GM19328 (cell line): ENCODE measurements at regions not wholly inside any gene's neighbourhood (a gene's known extent, or its start where the extent isn't known, plus 50 kb on each side); places are given as distances from the start of the nearest gene placed in this dataset.

ENCODE experiments used
- ATAC-seq: cut with Tn5 transposase; IDR thresholded peaks from one replicate; pipeline ENCODE4 v1.9.1; 2021; ENCODE audit warnings: mild to moderate bottlenecking, moderate library complexity; ENCODE audit not compliant: unreplicated experiment

DNA sequence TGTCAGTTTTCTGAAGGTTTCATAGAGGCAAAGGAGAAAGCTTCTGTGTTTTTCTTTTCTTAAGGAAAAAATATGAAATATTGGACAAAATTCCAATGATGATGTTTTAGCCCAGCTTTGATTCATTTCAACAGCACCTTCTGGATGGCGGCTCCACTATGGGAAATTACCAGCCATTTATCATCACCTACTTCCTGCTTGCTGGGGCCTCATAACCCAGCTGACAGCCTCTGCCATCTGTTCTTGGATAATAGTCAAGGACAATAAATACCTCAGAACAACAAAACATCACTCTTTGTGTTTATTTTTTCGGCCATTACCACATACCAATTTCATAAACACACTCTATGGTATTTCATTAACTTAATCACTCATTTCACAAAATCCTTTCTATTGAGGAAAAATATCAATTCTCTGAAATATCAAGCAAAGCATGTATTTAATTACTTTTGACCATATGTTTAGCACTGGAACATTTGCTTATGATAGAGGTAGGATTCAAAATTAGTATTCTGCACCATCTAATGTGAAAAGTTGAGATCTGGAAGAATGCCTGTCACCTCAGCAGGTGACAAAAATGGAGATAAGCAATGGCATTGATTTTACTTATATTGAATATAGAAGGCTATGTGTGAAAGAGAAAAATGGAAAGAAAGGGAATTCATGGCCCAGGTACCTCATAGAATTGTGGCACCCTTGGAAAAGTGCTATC, 629.7 kb downstream of the LIG4 start:
- ATAC-seq = no peak

DNA sequence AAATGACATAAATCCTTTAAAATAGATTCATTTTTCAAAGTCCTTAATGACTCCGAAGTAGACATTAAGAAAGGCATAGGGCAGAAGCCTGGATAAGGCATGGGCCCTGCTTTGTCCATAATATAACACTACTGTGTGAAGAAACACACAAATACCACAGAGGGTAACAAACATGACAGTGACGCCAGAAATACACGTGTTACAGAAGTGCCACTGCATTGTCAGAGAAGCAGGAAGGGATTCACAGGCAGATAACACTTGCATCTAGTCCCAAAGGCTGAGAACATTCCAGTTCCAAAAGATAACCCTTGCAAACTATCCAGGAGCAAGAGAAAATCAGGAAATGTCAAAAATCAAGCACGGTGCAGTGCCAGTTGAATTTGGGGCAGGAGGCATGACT, 633.2 kb downstream of the LIG4 start:
- no peak for ATAC-seq

DNA sequence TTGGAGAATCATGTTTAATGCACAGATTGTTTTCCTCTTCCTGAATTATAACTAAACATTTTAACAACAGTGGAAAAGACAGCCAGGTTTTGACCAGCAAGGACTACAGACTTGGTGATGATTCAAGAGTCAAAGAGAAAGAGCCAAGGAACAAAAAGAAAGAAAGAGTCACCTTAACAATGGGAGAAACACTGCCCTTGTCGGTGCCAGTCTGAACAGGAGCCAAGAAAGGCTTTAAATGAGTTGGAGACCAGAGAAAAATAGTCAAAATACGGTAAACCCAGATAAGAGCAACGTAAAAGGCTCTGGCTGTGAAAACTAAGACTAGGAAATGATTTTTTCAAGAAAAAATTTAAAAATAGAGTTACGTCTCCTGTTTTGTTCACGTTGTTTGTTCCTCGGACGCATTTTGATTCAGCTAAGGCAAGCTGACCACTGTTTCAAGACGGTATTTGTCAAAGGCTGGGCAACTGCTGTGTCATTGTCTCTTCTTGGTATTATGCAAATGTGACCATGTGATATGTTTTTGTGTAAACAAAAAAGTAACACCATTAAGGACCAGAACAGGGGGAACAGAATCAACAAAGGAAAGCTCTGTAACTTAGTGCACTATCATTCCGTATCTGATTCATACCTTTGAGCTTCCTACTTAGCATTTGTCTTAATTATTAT, 634.5 kb downstream of the LIG4 start:
- no peak for ATAC-seq

DNA sequence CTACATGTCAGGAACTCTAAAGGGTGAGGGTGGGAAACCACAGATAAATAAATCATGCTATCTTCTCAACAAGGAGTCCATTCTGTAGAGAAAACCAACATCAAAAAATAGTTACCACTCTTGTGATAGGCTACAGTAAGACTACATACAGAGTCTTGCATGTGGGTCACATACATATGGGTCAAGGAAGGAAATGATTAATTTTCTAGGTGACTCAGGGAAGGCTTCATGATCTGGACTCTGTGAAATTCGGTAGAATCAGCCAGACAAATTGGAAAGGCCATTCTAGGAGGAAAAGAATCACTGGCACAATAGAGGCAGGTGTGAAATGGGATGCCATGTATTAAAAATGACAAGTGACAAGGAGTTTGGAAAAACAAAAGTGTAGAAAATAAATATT, 638.9 kb downstream of the LIG4 start:
- no peak for ATAC-seq

DNA sequence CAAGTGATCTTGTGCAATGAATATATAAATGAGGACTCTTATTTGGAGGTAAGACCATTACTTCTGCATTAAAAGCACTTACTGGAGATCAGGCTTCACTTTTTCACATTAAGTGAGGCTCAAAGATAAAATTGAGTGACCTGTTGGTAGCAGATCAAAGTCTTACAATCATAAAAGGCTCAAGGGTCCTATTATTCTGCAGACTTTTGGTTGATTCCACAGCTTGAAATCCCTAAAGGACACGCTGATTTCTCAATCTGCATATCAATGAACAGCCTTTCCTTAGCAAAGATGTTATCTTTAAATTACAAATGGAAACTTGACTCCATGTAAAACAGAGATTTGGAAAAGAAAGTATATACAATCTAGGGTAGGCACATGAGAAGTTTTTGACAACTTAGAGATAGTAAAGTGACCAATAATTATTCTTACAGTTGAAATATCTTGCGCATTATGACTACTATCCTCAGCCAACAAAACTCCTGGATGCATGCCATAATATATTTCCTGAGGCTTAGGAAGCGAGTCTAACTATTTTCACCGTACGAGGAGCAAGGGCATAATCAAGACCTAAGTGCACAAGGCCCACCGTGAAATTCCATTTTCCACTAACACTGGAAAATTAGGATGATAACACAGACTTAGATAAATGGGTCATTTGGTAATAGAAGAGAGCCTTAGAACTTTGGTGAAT, 640.7 kb downstream of the LIG4 start:
- ATAC-seq = no peak

DNA sequence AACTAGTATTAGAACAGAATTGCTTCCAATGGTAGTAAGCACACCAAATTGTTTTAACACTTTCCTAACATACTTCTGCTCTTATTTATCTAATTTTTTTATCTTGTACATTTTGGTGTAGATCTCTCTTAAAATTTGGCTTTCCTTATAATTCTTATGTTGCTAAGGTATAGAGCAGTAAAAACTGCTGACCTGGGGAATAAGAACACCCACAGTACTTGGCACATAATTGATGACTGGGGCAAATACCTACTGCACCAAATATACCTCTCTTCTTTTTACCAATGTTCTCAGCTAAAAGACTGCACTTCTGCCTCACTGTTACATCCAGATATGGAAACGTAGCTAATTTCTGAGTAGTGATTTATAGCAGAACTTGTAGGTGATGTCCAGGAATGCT, 642.2 kb downstream of the LIG4 start:
- ATAC-seq = no peak

DNA sequence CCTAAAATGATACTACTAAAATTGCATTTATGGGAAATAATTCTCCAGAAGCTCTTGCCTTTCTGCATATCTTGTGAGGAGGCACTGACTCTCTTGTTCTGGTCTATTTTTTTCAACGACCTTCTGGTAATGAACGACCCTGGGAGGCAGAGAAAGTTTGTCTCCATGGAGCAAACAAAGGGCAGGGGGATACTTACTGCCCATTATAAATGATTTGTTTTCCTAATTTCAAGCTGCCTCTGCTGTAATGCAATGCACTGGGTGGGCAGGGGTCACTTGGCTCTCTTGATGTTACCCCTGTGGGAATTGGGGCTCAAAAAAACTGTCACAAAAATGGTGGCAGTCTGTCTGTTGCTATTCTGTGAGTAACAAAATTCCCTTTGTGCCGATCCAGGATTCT, 643.2 kb downstream of the LIG4 start:
- no peak for ATAC-seq

DNA sequence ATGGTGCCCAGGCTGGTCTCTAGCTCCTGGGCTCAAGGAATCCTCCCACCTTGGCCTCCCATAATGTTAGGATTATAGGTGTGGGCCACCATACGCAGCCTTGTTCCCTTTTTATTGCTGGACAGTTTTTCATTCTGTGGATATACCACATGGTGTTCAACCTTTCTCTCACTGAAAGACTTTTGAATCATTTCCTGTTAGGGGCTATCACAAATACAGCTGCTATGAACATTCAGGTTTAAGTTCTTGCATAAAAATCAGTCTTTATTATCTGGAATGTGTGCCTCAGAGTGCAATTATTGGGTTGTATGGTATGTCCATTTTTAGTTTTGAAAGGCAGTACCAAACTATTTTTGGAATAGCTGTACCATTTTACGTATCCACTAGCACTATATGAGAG, 647.2 kb downstream of the LIG4 start:
- ATAC-seq = no peak

DNA sequence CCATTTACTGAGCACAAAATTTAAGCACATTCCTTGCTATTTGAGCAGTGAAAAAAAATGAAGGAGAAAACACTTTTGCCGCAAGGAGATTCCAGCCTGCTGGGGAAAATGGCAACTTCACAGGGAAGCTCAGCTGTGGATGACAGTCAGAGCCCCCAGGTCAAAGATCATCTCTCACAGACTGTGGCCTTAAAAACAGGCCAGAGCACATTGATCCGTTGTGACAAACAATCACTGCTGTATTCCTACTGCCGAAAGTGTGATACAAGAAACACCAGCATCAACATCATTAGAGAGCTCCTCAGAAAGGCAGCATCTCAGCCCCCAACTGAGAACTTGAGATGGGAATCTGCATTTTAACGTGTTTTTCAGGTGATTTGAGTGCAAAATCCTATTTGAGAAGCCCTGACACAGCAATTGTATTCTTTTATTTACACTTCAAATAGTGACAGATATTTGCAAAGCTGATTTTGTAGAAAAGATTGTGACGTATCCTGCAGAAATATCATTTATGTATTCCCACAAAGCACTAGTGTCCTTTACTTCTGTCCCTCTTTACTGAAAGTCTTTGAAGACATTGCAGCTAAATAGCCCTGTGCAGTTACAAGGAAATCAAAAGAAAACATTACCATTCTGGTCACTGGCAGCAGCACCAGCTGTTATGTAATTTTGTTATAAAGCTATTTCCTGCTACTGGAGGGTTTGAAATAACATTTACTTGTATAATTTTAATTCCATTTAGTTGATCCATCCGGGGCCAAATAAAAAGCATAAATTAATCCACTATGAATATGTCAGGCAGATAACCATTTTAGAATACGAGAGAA, 652.0 kb downstream of the LIG4 start:
- no peak for ATAC-seq

DNA sequence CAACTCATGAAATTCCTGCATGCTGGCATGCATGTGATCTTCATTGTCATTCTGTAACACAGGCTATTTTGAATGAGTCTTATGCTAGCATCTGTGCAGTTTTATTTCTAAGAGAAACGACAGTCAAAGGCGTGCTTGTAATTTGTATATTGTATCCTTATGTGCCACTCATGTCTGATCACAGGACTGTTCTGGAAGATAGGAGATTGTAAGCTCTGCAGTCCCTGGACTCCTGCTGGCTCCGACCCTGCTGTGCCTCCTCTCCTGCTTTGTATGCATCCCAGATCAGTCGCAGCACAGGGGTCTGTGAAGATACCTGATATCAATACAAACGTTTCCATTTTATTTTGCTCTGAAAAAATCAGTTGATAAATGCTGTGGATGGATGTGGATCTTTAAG, 653.1 kb downstream of the LIG4 start:
- ATAC-seq = no peak

DNA sequence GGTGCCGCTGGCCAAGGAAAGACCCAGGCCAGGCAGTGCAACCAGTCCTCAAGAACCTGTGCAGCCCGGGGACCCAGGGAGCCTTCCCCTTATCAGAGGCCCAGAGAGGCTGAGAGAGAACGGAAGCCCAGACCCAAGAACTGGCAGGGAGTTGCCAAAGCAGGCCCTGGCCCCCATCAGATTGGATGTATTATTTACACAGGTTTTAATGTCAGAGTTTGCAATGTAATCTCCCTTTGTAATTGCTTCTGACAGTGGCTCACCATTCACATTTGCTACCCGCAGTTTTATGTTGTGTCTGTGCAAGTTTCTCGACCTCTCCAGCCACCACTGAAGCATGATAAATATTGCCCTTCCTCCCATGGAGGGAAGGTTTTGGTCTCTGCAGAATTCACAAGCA, 660.9 kb downstream of the LIG4 start:
- no peak for ATAC-seq

DNA sequence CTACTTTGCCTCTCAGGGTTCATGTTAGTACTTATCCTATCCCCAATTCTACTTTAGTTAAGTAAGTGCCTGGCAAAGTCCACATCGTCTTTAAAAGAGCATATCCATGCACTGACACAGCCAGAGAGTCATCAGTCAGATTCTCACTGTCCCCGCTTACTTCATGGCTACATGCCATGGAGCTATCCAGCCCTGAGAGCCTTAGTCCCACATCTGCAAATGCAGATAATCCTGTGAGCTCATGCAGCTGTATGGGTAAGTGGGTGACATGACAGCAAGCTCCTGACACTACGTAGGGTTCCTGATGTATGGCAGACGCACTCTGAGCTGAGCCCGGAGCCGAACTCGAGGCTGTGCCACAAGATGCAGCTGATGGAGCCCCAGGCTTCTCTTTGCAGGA, 661.5 kb downstream of the LIG4 start:
- ATAC-seq = no peak

DNA sequence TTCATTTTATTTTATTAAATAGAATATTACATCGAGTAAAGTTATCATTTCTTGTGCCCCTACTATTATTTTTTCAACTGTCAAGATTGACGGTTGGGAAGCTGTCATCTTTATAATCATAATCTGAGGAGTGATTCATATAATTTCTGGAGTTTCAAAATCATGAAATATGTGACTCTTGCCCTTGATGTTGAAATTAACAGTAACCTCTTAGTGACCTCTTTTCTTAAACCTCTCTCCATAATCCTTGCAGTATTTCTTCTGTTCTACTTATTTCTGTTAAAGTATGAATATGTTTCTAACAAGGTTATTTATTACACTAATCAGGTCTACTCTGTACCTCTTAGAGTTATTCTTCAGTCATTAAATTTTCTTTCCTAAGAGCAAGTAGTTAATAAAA, 663.8 kb downstream of the LIG4 start:
- no peak for ATAC-seq

DNA sequence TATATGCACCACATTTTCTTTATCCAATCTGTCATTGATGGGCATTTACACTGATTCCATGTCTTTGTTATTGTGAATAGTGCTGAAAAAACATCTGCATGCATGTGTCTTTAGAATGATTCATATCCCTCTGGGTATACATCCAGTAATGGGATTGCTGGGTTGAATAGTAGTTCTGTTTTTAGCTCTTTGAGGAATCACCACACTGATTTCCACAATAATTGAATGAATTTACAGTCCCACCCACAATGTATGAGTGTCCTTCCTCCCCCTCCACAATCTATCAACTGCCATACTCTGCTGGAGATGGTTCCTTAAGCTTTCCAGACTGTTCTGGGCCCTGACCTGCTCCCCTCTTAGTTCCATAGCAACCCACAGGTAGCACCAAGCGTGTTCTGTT, 667.0 kb downstream of the LIG4 start:
- no peak for ATAC-seq

DNA sequence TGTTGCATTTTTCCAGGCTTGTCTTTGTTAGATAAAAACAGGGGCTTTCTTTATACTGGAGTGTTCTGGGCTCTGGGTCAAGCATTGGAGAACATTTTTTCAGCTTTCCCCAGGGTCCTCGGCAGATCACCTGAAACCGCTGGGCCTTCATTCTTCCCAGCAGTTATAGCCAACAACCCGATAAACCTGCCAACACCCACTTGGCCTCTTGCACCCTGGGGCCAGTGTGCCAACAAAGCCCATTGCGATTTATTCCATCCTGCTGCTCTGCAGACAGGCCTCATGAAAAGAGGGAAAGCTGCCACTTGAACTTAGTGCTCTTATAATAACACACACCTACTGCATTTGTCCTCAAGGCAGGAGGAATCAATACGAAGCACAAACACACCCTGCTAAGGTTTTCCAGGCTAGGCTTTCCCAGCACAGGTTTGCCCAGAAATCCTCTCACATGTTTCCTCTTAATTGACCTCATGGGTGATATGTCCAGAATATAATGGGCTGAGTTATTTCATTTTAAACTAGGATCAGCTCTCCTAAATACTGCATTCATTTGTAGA, 669.3 kb downstream of the LIG4 start:
- ATAC-seq = no peak

DNA sequence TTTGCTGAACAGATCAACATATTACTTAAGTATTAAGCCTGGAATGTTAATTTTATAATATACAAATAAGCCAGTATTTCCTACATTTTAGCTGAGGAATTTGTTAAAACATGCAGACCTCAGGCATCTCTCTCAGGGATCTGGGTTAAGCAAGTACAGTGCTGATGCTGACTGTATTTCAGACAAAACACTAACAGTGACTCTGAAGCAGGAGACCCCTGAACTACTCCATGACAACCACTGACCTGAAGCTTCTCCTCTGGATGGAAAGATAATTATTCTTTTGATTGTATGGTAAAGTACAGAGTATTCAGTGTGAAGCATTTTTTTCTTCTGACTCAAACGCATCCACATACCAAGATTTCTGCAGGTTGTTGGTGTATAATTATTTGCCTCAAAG, 680.8 kb downstream of the LIG4 start:
- ATAC-seq = no peak

DNA sequence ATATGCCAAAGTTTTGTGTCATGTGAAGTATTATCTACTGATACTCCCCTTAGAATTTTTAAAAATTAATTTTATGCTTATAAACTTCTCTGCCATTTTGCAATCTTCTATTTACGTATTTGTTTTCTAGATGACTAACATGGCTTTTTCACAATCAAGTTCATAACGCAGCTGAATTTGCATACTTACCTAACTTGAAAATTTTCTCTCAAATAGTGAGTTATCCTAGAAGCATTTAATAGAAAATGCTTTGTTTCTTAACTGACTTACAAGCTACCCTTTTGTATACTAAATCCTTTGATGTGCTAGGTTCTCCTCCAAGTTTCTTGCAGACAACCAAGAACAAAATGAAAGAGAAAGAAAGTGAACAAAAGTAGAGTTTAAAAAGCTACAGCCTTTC, 683.5 kb downstream of the LIG4 start:
- ATAC-seq = no peak

DNA sequence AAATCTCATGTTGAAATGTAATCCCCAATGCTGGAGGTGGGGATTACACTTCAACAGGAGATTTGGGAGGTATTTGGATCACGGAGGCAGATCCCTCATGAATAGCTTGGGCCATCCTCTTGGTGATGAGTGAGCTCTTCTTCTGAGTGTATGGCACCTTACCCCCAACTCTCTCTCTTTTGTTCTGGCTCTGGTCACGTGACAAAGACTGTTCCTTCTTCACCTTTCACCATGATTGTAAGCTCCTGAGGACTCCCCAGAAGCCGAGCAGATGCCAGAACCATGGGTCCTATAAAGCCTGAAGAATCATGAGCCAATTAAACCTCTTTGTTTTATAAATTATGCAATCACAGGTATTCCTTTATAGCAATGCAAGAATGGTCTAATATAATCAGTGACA, 684.2 kb downstream of the LIG4 start:
- ATAC-seq = no peak

DNA sequence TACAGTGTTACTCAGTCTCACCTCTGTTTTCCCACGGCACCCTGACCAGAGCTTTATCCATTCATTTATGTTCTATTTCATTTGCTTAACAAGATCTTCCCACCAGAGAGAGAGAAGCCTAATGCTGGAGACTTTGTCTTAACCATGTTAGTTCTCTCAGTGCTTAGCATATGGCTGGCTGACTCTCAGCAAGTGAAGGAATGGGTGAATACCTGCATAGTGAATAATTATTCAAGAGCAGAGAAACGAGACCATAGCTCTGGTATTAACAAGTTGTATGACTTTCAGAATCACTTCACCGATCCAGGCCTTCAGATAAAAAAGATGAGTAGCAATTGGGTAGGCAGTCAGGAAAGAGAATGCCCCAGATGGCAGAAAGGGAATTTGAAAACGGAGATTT, 686.3 kb downstream of the LIG4 start:
- no peak for ATAC-seq

DNA sequence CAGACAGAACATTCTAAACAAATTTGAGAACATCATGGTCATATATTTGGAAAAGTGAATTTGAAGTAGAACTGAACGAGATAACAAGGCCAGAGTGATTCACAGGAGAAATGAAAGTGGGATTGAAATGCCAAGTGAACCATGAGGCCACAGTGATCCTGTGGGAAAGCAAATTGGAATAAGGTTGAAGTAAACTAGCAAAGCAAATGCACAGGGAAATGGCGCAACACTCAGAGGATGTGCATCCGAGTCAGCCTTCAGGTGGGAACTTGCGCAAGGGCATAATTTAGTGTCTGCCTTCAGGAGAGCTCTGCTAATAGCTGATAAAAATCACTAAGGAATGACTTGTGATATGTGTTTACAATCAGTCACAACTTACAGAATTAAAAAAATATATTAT, 696.6 kb downstream of the LIG4 start:
- no peak for ATAC-seq

DNA sequence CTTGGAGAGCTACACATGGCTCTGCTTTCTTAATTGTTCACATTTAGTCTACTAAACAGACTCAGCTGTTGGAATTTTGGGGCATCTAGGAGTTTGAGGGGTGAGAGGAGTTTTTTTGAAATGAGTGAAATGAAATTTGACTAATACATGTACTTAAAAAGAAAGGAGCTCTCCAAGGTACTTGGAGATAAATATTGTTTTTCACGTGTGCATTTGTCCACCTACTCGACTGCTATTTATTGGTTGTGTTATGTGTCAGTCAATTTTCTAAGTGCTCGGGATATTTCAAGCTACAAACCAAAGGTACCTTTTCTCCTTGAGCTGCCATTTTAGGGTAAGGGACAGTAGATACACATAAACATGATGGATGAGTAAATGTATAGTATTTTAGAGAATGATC, 697.0 kb downstream of the LIG4 start:
- ATAC-seq = no peak
